Large intestine (tissue), 3 donors: ENCODE measurements at regions not wholly inside any gene's neighbourhood (a gene's known extent, or its start where the extent isn't known, plus 50 kb on each side); places are given as distances from the start of the nearest gene placed in this dataset.

Experiments used
- DNase-seq, 2 donors: peaks; one replicate each; pipeline versions ENCODE4 v3.0.0 to v3.0.0-alpha.2; 2013
- H3K27ac ChIP-seq: one replicate; pipeline ENCODE4 v1.5.1; 2013; ENCODE audit warnings: low read length
- H3K27me3 ChIP-seq: 2 replicates; pipeline ENCODE4 v1.6.1; 2013; ENCODE audit warnings: low read length; ENCODE audit not compliant: control insufficient read depth, insufficient read depth
- H3K36me3 ChIP-seq: 2 replicates; pipeline ENCODE4 v1.6.1; 2013; ENCODE audit warnings: low read length; ENCODE audit not compliant: control insufficient read depth, insufficient read depth
- H3K4me1 ChIP-seq: one replicate; pipeline ENCODE4 v1.6.1; 2013; ENCODE audit warnings: low read length; ENCODE audit not compliant: control insufficient read depth, insufficient read depth
- H3K4me3 ChIP-seq: one replicate; pipeline ENCODE4 v1.5.1; 2013; ENCODE audit warnings: low read length
- H3K9me3 ChIP-seq: one replicate; pipeline ENCODE4 v1.6.1; 2013; ENCODE audit warnings: mild to moderate bottlenecking, low read depth, low read length, moderate library complexity; ENCODE audit not compliant: control insufficient read depth
- WGBS: methylation state at CpG from one replicate; pipeline ENCODE4 v1.1.5; 2013; ENCODE audit warnings: low lambda C conversion rate; ENCODE audit not compliant: insufficient coverage; 5-methylcytosine and 5-hydroxymethylcytosine counted together

DNA sequence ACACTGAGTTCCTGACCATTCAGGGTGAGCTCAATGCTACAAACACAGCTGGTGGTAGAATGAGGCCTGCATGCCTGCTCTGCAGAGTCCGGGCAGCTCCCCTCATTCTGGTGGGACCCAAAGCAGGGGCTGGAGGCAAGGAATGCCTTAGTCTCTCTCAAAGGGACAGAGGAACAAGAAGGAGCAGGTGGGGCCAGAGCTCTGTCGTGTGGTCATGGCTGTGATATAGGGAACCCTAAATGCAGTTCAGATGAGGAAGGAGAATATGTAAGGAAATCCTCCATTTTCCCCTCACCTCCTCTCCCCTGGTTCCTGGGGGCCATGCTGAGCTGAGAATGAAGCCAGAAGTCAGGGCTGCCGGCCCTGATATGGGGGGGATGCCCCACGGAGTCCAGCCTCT, 334.3 kb downstream of the CYP26B1 start:
- Histone ChIP-seq H3K4me3 (no peak overlapping the region), H3K27ac (no peak overlapping the region), H3K36me3 (no peaks in the 10 kb centered on the region), H3K4me1 (no peaks in the 10 kb centered on the region), H3K9me3 (no peaks in the 10 kb centered on the region), H3K27me3 (no peaks in the 10 kb centered on the region)
- no peak for DNase-seq
- WGBS, result no CpG with 5 or more reads among the region's 4 CpGs

DNA sequence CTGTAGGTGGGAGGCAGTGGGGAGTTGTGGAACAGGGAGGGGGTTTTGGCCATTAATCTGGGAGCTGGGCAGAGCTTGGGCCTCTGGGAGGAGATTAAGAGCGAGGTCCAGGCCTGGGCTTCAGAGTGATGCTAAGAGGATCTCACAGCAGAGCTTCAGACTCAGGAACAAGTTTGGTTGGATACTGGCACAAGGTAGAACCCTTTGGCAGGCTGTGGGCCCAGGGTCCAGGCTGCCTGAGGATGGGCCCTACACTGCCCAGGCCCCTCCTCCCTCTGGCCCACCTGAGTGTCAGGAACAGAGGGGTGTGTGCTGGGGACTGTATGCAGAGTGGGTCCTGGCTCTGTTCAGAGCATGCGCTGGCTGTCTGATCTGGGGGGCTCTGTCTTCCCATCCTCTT, 334.9 kb downstream of the CYP26B1 start:
- no CpG with 5 or more reads among the region's 2 CpGs for WGBS
- DNase-seq, result no peak
- H3K36me3 ChIP-seq, result no peaks in the 10 kb centered on the region

DNA sequence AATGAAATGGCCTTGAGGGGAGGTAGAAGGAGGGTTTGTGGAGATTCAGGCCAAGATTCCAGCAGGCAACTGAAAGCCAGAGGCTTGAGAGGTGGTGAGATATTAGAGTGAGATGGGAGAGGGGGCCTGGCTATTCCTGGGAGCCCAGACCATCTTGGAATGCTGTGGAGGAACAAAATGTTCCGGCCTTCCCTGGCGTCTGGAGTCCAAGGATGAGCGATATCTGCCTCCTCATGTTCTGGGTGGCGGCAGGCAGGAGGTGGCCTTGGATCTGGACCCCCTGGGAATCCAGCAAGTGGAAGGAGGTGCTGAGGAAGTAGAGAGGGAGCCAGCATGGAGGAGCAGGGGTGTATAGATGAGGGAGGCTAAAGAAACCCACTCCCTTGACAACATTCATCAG, 335.9 kb downstream of the CYP26B1 start:
- no peak for DNase-seq
- H3K27me3 ChIP-seq, result no peaks in the 10 kb centered on the region

More for the DNA sequence above, 334.9 kb downstream of the CYP26B1 start:
- no peaks in the 10 kb centered on the region for H3K27me3 ChIP-seq
- no peaks in the 10 kb centered on the region for H3K9me3 ChIP-seq
- H3K27ac ChIP-seq, result no peak overlapping the region
- H3K4me1 ChIP-seq, result no peaks in the 10 kb centered on the region
- no peak overlapping the region for H3K4me3 ChIP-seq

DNA sequence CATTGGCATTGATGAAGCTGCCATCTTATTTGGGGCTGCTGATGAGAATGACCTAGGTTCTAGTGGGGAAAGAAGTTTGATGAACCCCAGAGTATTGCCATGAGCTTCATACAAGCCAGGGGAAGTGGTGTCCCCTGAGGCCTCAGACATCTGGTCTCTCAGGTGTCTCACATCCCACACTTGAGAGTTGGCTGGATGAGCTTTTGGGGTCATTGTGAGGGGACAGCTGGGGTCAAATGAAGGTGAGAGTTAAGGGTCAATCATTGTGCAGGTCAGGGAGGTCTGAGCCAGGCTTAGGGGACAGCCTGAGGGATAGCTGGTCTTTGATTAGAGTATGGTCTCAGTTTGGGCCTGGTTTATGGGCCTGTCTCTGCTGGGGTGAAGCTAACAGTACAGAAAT, 336.5 kb downstream of the CYP26B1 start:
- Histone ChIP-seq H3K9me3 (no peaks in the 10 kb centered on the region), H3K27me3 (no peaks in the 10 kb centered on the region), H3K36me3 (no peaks in the 10 kb centered on the region), H3K27ac (no peak overlapping the region), H3K4me1 (no peaks in the 10 kb centered on the region), H3K4me3 (no peak overlapping the region)
- DNase-seq, result no peak

More for the DNA sequence above, 335.9 kb downstream of the CYP26B1 start:
- H3K4me1 ChIP-seq, result no peaks in the 10 kb centered on the region
- no peaks in the 10 kb centered on the region for H3K36me3 ChIP-seq
- no CpG with 5 or more reads among the region's 4 CpGs for WGBS
- H3K4me3 ChIP-seq, result no peak overlapping the region
- no peaks in the 10 kb centered on the region for H3K9me3 ChIP-seq
- no peak overlapping the region for H3K27ac ChIP-seq

DNA sequence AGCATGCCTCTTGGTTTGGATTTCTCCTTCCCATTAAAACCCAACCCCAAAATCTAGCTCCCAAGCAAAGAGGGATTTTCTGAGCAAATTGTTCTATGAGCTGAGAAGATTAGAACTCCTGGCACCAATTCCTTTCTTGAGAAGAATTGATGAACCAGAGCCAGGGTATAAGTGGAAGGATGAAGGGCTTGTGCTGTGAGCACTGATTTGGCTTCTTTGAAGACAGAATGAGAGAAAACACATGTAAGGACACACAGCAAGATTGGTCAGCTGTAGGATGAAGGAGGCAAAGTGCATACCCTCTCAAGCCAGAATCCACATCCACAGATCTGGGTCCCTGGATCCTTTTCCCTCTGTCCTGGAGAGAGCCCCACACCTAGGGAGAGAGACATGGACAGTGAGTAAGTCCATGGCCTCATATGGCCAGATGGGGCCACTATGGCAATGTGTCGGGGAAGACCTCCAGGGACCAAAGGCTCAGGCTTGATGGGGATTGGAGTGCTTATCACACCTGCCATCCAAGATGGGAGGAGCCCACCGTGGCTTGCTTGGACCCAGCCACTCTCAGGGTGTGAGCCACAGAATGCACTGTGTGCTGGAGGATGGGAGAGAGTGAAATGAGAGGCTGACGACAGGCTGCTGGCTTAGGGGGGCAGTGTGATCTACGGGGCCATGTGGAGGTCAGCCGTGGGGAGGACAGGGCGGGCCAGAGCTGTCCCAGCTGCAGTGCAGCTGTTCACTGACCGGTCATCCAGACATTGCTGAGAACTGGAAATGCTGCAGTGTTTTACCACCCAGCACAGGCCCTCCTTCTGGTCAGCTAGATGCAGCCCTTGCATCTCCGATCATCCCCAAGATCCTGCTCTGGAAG, 339.8 kb downstream of the CYP26B1 start:
- Histone ChIP-seq H3K27me3 (no peaks in the 10 kb centered on the region), H3K4me3 (no peak overlapping the region), H3K27ac (no peak overlapping the region), H3K9me3 (no peaks in the 10 kb centered on the region), H3K36me3 (no peaks in the 10 kb centered on the region), H3K4me1 (peaks cover 4% of the 10 kb centered on the region)
- no CpG with 5 or more reads among the region's 8 CpGs for WGBS
- peak; percentile 45 for DNase-seq

DNA sequence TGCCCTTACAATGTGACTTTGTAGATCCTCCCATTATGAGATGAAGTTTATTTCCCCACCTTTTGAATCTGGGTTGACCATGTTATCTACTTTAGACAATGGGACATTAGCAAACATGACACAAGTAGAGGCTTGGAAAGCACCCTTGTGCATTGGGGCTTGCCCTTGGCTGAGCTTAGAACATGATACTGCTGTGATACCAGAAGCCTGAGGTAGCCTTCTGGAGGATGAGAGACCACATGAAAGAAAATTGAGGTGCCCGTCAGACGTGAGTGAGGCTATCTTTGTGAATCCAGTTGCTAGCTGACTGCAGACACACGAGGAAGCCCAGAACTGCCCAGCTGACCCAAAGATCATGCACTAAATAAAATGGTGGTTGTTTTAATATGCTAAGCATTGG, 341.2 kb downstream of the CYP26B1 start:
- H3K4me3 ChIP-seq, result no peak overlapping the region
- no peaks in the 10 kb centered on the region for H3K27me3 ChIP-seq
- H3K4me1 ChIP-seq, result peaks cover 4% of the 10 kb centered on the region
- WGBS, result no CpG with 5 or more reads among the region's 3 CpGs
- no peak overlapping the region for H3K27ac ChIP-seq
- no peak for DNase-seq
- H3K36me3 ChIP-seq, result no peaks in the 10 kb centered on the region
- H3K9me3 ChIP-seq, result no peaks in the 10 kb centered on the region

DNA sequence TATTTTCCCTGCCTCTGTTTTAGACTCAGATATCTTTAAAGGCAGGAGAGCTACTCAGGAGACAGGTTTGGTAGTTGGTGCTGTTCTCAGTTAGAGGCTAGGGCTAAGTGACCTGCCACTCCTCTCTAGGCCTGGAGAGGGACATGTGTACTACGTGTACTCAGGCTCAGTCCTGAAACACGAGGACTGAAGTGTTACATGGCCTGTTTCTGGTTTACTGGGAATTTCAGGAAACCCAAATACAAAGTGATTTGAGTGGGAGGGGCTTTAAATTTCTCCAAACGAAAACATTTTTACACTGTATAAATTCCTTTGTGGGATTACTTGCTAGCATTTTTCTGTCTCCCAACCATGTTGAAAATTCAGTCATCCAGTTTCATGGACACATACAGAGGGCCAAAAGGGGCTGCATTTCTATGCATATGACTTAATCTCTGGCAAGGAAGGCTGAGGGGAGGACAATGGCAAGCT, 343.3 kb downstream of the CYP26B1 start:
- H3K36me3 ChIP-seq, result no peaks in the 10 kb centered on the region
- no peaks in the 10 kb centered on the region for H3K9me3 ChIP-seq
- H3K27ac ChIP-seq, result no peak overlapping the region
- no peaks in the 10 kb centered on the region for H3K27me3 ChIP-seq
- no peak overlapping the region for H3K4me3 ChIP-seq
- peaks cover 4% of the 10 kb centered on the region for H3K4me1 ChIP-seq
- WGBS, result no CpG with 5 or more reads among the region's 3 CpGs
- no peak for DNase-seq

DNA sequence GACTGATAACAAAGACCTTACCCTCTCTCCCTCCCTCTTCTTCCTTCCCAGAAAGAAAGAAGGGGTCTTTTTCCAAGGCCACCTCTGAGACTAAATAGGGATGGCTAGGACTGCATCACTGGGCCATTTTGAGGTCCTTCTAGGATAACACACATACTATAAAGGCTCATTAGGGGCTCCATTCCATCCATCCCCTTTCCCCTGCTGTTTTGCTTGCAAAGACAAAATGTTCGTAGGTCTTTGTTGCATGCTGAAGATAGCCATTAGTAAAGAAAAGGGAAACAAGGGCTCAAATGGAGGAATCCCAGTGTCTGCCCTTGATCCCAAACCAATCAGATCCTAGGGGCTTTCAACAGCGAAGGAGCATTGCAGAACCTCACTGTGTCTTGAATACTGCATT, 344.3 kb downstream of the CYP26B1 start:
- H3K9me3 ChIP-seq, result no peaks in the 10 kb centered on the region

DNA sequence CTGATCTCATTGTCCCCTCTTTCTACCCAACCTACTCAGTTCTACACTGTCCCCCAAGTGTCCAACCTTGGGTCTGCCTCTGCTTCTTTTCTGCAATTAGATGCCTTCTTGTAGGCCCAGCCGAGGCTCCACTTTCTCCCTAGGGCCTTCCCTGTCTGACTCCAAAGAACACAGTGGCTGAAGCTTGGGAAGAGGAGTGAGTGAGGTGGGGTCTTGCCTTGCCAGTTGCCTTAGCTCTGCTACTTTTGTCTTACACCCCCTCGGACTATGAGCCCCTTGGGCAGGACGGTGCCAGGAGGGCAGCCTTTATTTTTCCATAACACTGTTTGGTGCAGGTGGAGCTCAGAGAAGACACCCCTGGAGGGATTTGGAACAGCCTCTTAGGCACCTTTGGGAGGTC, 345.1 kb downstream of the CYP26B1 start:
- WGBS, result no CpG with 5 or more reads among the region's 3 CpGs
- no peaks in the 10 kb centered on the region for H3K36me3 ChIP-seq

More for the DNA sequence above, 344.3 kb downstream of the CYP26B1 start:
- Histone ChIP-seq H3K27me3 (no peaks in the 10 kb centered on the region), H3K36me3 (no peaks in the 10 kb centered on the region), H3K4me3 (no peak overlapping the region), H3K4me1 (peaks cover 4% of the 10 kb centered on the region), H3K27ac (no peak overlapping the region)
- WGBS, result no CpG with 5 or more reads among the region's 2 CpGs
- no peak for DNase-seq

DNA sequence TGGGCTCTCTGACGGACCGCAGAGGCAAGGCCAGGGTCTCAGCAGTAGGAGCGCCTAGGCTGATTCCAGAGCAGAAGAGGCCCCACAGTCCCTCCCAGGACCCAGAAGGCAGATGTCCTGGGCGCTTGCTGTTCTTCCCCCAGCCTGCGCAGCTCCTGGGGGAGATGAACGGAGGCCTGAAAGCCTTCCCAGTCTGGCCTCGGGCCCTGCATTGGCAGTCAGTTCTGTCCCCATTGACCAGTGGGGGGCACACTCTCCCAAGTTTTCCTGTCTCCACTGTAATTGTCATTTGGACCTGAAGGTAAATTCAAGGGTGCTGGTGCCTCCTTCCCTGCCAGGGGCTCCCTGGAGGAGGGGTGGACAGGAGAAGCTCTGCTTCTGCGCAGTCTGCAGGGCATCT, 345.7 kb downstream of the CYP26B1 start:
- no peaks in the 10 kb centered on the region for H3K36me3 ChIP-seq
- WGBS, result no CpG with 5 or more reads among the region's 8 CpGs
- no peaks in the 10 kb centered on the region for H3K27me3 ChIP-seq

More for the DNA sequence above, 345.1 kb downstream of the CYP26B1 start:
- Histone ChIP-seq H3K27me3 (no peaks in the 10 kb centered on the region), H3K27ac (no peak overlapping the region), H3K4me3 (no peak overlapping the region), H3K4me1 (peaks cover 4% of the 10 kb centered on the region), H3K9me3 (no peaks in the 10 kb centered on the region)
- DNase-seq, result no peak

DNA sequence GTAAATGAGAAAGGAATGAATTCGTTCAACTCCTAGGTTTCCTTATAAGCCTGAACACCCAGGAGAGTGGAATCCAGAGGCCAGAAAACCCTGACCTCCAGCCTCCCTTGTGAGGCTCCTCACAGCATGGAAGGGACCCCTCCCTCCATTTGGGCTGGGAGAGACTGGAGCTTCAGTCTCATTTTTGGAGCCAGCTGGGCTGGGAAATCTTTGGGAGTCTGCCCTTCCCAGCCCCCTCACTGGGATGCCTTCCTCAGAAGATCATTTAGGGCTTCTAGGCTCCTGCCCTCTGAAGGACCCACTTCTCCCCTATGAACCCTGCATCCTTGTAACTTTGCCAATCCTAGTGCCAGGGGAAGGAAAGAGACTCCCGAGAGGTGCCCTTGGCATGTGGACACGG, 346.1 kb downstream of the CYP26B1 start:
- no peak overlapping the region for H3K27ac ChIP-seq
- no peaks in the 10 kb centered on the region for H3K36me3 ChIP-seq
- H3K27me3 ChIP-seq, result no peaks in the 10 kb centered on the region
- no peak for DNase-seq
- no peaks in the 10 kb centered on the region for H3K9me3 ChIP-seq
- WGBS, result no CpG with 5 or more reads among the region's 3 CpGs
- no peak overlapping the region for H3K4me3 ChIP-seq
- H3K4me1 ChIP-seq, result peaks cover 4% of the 10 kb centered on the region

More for the DNA sequence above, 345.7 kb downstream of the CYP26B1 start:
- Histone ChIP-seq H3K4me1 (peaks cover 4% of the 10 kb centered on the region), H3K4me3 (no peak overlapping the region), H3K27ac (no peak overlapping the region), H3K9me3 (no peaks in the 10 kb centered on the region)
- DNase-seq, result peak; percentile 16 to 20
